ENCODE measurements at regions not wholly inside any gene's neighbourhood (a gene's known extent, or its start where the extent isn't known, plus 50 kb on each side); places are given as distances from the start of the nearest gene placed in this dataset.

- in situ Hi-C loops (cut with HindIII; ENCODE audit: low sequenced_read_pairs): no loop called here
- TF ChIP-seq CTCF (IDR thresholded peaks at IDR 0.05; ENCODE audit: low read depth, low read length, missing control alignments): no peak
- H3K4me3 ChIP-seq (ENCODE audit: low read depth, low read length): no peak overlapping the region
- no peak for DNase-seq (ENCODE audit: low read depth)
Measured at GRCh38 chr2:234166531-234166930, 116.0 kb downstream of the SPP2 start.

DNA sequence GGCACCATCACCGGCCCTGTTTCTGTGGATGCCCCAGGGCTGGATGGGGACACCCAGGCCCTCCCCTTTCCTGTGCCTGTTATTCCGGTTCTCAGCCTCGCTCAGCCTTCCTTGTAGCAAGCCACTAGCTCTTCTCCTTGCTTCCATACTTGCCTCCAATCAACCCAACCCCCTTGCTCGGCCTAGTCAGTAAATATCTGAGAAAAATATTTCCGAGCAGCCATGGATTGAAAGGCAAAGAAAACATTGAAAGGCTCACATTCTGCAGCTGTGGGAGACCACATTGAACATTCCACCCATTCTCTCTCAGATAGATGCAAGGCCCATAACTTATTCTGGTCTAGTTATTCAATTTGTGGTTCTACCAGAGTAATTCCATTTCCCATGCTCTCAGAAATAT lies 114.9 kb downstream of the SPP2 start:
- H3K4me3 ChIP-seq (ENCODE audit: low read depth, low read length): no peak overlapping the region
- DNase-seq (ENCODE audit: low read depth): peak; percentile 92
- TF ChIP-seq CTCF (IDR thresholded peaks at IDR 0.05; ENCODE audit: low read depth, low read length, missing control alignments): no peak
- in situ Hi-C loops (cut with HindIII; ENCODE audit: low sequenced_read_pairs): no loop called here

DNA sequence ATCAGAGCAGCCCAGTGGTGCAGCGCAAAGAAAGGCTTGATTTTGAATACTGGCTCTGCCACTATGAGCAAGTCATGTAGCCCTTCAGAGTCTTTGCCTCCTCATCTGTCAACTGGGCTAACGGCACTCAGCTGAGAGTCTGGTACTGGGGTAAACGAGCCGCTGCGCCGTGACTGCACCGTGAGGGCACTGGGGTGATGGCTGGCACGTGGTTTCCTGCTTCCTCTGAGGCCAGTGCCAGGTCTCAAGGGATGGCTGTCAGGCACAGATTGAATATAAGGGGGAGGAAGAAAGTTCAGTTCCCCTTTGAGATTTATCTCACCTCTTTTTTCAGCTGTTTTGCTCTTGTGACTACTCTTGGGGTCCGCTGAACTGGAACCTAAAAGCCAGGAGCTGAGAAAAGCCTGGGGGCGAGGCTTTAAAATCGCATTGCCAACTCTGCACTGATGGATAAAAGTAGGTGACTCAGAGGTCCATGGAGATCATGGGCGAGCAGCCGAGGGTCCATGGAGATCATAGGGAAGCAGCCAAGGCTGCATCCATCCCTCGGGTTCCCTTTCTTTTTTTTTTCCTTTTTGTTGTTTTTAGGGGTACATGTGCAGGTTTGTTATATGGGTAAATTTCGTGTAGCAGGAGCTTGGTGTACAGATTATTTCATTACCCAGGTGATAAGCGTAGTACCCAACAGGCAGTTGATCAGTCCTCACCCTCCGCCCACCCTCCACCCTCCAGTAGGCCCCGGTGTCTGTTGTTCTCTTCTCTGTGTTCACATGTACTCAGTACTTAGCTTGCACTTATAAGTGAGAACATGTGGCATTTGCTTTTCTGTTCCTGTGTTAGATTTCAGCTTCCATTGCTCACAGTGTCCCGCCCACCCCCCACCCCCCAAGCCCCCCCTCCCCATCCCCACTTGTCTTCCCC lies 114.3 kb downstream of the SPP2 start:
- DNase-seq (ENCODE audit: low read depth): no peak
- in situ Hi-C loops (cut with HindIII; ENCODE audit: low sequenced_read_pairs): no loop called here
- no peak for TF ChIP-seq CTCF (IDR thresholded peaks at IDR 0.05; ENCODE audit: low read depth, low read length, missing control alignments)
- H3K4me3 ChIP-seq (ENCODE audit: low read depth, low read length): no peak overlapping the region

DNA sequence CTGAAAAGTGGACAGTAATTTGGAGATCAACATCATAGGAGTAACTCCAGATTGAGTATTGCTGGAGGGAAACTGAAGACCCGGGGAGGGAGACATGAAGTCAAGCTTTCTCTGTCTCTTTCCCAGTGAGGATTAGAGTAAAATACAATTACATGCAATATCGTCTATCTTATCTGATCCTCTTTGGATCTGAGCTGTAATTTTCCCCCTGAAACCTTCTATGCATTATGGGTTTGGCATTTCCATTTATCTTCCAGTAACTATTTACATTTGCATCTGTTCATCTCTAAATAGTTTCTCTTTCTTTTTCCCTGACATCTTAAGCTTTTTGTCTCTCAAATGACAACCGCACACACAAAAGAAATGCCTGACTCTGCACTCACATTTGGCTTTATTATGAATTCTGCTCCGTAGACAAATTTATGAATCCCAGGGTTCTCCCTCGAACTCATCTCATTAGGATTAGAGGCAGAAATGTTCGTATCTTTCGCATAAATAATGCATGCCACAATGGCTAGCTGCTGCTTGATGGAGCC lies 113.1 kb downstream of the SPP2 start:
- H3K4me3 ChIP-seq (ENCODE audit: low read depth, low read length): no peak overlapping the region
- no peak for DNase-seq (ENCODE audit: low read depth)
- in situ Hi-C loops (cut with HindIII; ENCODE audit: low sequenced_read_pairs): no loop called here
- no peak for TF ChIP-seq CTCF (IDR thresholded peaks at IDR 0.05; ENCODE audit: low read depth, low read length, missing control alignments)

GRCh38 chr2:234162861-234163260 lies 112.4 kb downstream of the SPP2 start:
- H3K4me3 ChIP-seq (ENCODE audit: low read depth, low read length): no peak overlapping the region
- TF ChIP-seq CTCF (IDR thresholded peaks at IDR 0.05; ENCODE audit: low read depth, low read length, missing control alignments): no peak
- no peak for DNase-seq (ENCODE audit: low read depth)
- in situ Hi-C loops (cut with HindIII; ENCODE audit: low sequenced_read_pairs): no loop called here

- no peak for TF ChIP-seq CTCF (IDR thresholded peaks at IDR 0.05; ENCODE audit: low read depth, low read length, missing control alignments)
- H3K4me3 ChIP-seq (ENCODE audit: low read depth, low read length): no peak overlapping the region
- in situ Hi-C loops (cut with HindIII; ENCODE audit: low sequenced_read_pairs): no loop called here
- DNase-seq (ENCODE audit: low read depth): no peak
Measured at GRCh38 chr2:234161932-234162331, 111.4 kb downstream of the SPP2 start.
